ENCODE measurements at regions not wholly inside any gene's neighbourhood (a gene's known extent, or its start where the extent isn't known, plus 50 kb on each side); places are given as distances from the start of the nearest gene placed in this dataset.

DNA sequence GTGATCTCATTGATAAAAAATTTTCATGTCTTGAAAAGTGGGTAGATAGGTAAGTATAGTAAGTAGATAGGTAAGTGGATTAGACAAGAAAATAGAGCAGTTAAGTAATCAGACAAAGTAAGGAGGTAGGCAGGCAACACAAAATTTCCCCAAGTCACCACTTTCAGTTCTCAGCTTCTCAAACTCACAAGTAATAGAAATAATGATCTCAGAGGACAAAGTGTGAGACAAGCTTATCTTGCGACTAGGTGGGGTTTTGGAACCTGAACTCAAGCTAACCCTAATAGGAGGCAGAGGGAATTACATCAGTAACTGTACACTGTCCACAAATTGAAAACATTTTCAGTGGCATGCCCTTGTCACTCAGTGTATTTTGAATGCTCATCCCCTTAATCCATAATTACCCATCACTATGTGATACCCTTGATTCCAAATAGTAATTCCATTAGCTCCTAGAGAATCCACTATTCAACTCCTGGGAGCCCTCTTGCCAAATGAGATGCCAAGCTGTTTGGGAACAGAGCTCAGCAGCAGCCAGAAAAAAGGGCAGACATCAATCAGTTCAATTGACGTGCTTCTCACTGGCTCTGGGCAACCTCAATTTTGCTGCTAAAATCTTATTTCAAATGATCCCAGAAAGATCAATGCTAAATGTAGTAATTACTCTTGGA lies 703.2 kb downstream of the XPNPEP1 start:
- TF ChIP-seq POLR2AphosphoS5 (IDR thresholded peaks at IDR 0.05; ENCODE audit: borderline replicate concordance, low read depth, low read length), result no peak
- TF ChIP-seq EZH2 (IDR thresholded peaks at IDR 0.05), result no peak
- no peak for TF ChIP-seq FOXP2 (optimal IDR thresholded peaks at IDR 0.05; ENCODE audit: control extremely low read depth, extremely low read length, insufficient read depth)

Data from SK-N-MC (cell line).